ENCODE measurements at regions not wholly inside any gene's neighbourhood (a gene's known extent, or its start where the extent isn't known, plus 50 kb on each side); places are given as distances from the start of the nearest gene placed in this dataset.

- Histone ChIP-seq H3K79me2 (ENCODE audit: insufficient read depth, low read length) (no peaks in the 10 kb centered on the region), H3K4me1 (ENCODE audit: insufficient read depth, low read length, severe bottlenecking) (no peaks in the 10 kb centered on the region), H2AFZ (ENCODE audit: low read length) (no peak overlapping the region), H3K27me3 (ENCODE audit: insufficient read depth, low read length) (no peaks in the 10 kb centered on the region), H3K9me3 (ENCODE audit: low read length) (no peaks in the 10 kb centered on the region), H3K9ac (ENCODE audit: low read length) (no peak overlapping the region), H3K27ac (ENCODE audit: low read depth, low read length, poor library complexity, severe bottlenecking) (no peak overlapping the region), H3K4me2 (ENCODE audit: low read length) (no peak overlapping the region), H3K9me2 (ENCODE audit: low read depth, low read length) (no peaks in the 10 kb centered on the region), H3K4me3 (ENCODE audit: low read depth, low read length, poor library complexity, severe bottlenecking) (no peak overlapping the region), H4K20me1 (ENCODE audit: insufficient read depth, low read length) (no peaks in the 10 kb centered on the region), H3F3A (ENCODE audit: insufficient read depth, low read length) (no peaks in the 10 kb centered on the region), H3K36me3 (ENCODE audit: insufficient read depth, low read length) (no peaks in the 10 kb centered on the region)
- TF ChIP-seq CTCF (IDR thresholded peaks at IDR 0.05; ENCODE audit: low read length) (no peak), EZH2 (IDR thresholded peaks at IDR 0.05; ENCODE audit: borderline replicate concordance, low read length) (no peak)
These were observed 633.2 kb upstream of the NEGR1 start for GRCh38 chr1:72915581-72915980.

- Histone ChIP-seq H3K4me2 (ENCODE audit: low read length) (no peak overlapping the region), H3K79me2 (ENCODE audit: insufficient read depth, low read length) (no peaks in the 10 kb centered on the region), H3K36me3 (ENCODE audit: insufficient read depth, low read length) (no peaks in the 10 kb centered on the region), H3K9me3 (ENCODE audit: low read length) (no peaks in the 10 kb centered on the region), H3K9ac (ENCODE audit: low read length) (no peak overlapping the region), H3F3A (ENCODE audit: insufficient read depth, low read length) (no peaks in the 10 kb centered on the region), H3K4me3 (ENCODE audit: low read depth, low read length, poor library complexity, severe bottlenecking) (no peak overlapping the region), H2AFZ (ENCODE audit: low read length) (no peak overlapping the region), H3K27ac (ENCODE audit: low read depth, low read length, poor library complexity, severe bottlenecking) (no peak overlapping the region), H3K4me1 (ENCODE audit: insufficient read depth, low read length, severe bottlenecking) (no peaks in the 10 kb centered on the region), H3K9me2 (ENCODE audit: low read depth, low read length) (no peaks in the 10 kb centered on the region), H4K20me1 (ENCODE audit: insufficient read depth, low read length) (no peaks in the 10 kb centered on the region), H3K27me3 (ENCODE audit: insufficient read depth, low read length) (no peaks in the 10 kb centered on the region)
- TF ChIP-seq EZH2 (IDR thresholded peaks at IDR 0.05; ENCODE audit: borderline replicate concordance, low read length) = no peak
- TF ChIP-seq CTCF (IDR thresholded peaks at IDR 0.05; ENCODE audit: low read length) = no peak
These were observed 629.3 kb upstream of the NEGR1 start for GRCh38 chr1:72911656-72912055.

DNA sequence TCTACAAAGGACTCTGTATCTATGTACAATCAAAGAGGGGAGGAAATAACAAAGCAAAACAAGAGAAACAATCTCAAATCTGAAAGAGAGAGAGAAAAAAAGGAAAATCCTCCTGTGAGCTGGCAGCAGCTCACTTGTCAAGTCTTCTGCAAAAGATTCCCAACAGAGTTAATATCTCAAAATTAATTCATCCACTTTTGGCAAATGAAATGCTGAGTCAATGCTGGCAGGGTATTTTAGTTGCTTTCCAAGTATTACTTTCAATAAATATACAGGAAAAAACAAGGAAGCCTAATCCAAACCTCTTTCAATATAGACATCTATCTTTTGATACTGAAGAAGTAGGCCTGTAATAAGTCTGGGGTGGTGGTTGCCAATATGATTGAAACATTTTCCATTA lies 613.9 kb upstream of the NEGR1 start:
- no peaks in the 10 kb centered on the region for H3K27me3 ChIP-seq (ENCODE audit: insufficient read depth, low read length)
- no peaks in the 10 kb centered on the region for H3F3A ChIP-seq (ENCODE audit: insufficient read depth, low read length)
- H3K9me3 ChIP-seq (ENCODE audit: low read length) = no peaks in the 10 kb centered on the region
- no peak overlapping the region for H3K27ac ChIP-seq (ENCODE audit: low read depth, low read length, poor library complexity, severe bottlenecking)
- no peaks in the 10 kb centered on the region for H3K9me2 ChIP-seq (ENCODE audit: low read depth, low read length)
- H3K4me1 ChIP-seq (ENCODE audit: insufficient read depth, low read length, severe bottlenecking) = no peaks in the 10 kb centered on the region
- TF ChIP-seq CTCF (IDR thresholded peaks at IDR 0.05; ENCODE audit: low read length) (no peak), EZH2 (IDR thresholded peaks at IDR 0.05; ENCODE audit: borderline replicate concordance, low read length) (no peak)
- H3K4me3 ChIP-seq (ENCODE audit: low read depth, low read length, poor library complexity, severe bottlenecking) = no peak overlapping the region
- no peaks in the 10 kb centered on the region for H4K20me1 ChIP-seq (ENCODE audit: insufficient read depth, low read length)
- H2AFZ ChIP-seq (ENCODE audit: low read length) = no peak overlapping the region
- H3K9ac ChIP-seq (ENCODE audit: low read length) = no peak overlapping the region
- no peaks in the 10 kb centered on the region for H3K36me3 ChIP-seq (ENCODE audit: insufficient read depth, low read length)
- no peak overlapping the region for H3K4me2 ChIP-seq (ENCODE audit: low read length)
- H3K79me2 ChIP-seq (ENCODE audit: insufficient read depth, low read length) = no peaks in the 10 kb centered on the region

Measured in OCI-LY1 (cell line).